ENCODE measurements at regions not wholly inside any gene's neighbourhood (a gene's known extent, or its start where the extent isn't known, plus 50 kb on each side); places are given as distances from the start of the nearest gene placed in this dataset.

GRCh38 chr2:8122520-8122919, 559.3 kb upstream of the ID2 start:
- no peak overlapping the region for H3K4me3 ChIP-seq
- no peaks in the 10 kb centered on the region for H3K9me3 ChIP-seq (replicated peaks; ENCODE audit: control insufficient read depth, insufficient read depth, low read depth, low read length)
- H3K79me2 ChIP-seq (ENCODE audit: control insufficient read depth, insufficient read depth, low read length), result no peaks in the 10 kb centered on the region
- H4K20me1 ChIP-seq (replicated peaks; ENCODE audit: control insufficient read depth, insufficient read depth, low read length), result no peaks in the 10 kb centered on the region
- no peak overlapping the region for H2AFZ ChIP-seq (ENCODE audit: low read depth, low read length)
- H3K36me3 ChIP-seq (ENCODE audit: control insufficient read depth, insufficient read depth, low read length), result no peaks in the 10 kb centered on the region
- in situ Hi-C loops (cut with MboI) (no loop called here), intact Hi-C loops (cut with micrococcal nuclease) (no loop called here)
- no peaks in the 10 kb centered on the region for H3K4me1 ChIP-seq (replicated peaks in 1 of 2; ENCODE audit: control insufficient read depth in 2 of 2, insufficient read depth in 2 of 2, low read length in 2 of 2)
- H3K9ac ChIP-seq (ENCODE audit: insufficient read depth in 1 of 2, low read depth in 2 of 2, low read length in 2 of 2), result no peak overlapping the region
- BruUV-seq (replicated peaks), result no TSS peak
- POLR2A ChIA-PET, result no interaction called here
- ATAC-seq (no peak), FAIRE-seq (no peak), DNase-seq (ENCODE audit: extremely low read depth in 1 of 4, low spot score in 3 of 4) (no peak)
- no peak for TF ChIP-seq HDAC1 (IDR thresholded peaks at IDR 0.05)
- no peak for TF ChIP-seq PPARD (CRISPR knock-in tag; IDR thresholded peaks at IDR 0.05)
- TF ChIP-seq SMARCC2 (IDR thresholded peaks at IDR 0.05; ENCODE audit: low read depth), result no peak
- TF ChIP-seq DDX20 (tag; IDR thresholded peaks at IDR 0.05; ENCODE audit: low read depth), result no peak
- TF ChIP-seq BRD4 (IDR thresholded peaks at IDR 0.05), result no peak
- no peak for TF ChIP-seq ZBTB2 (IDR thresholded peaks at IDR 0.05)
- TF ChIP-seq NR2C2 (CRISPR knock-in tag; IDR thresholded peaks at IDR 0.05), result no peak
- no peak for TF ChIP-seq NR2C2 (tag; IDR thresholded peaks at IDR 0.05)
- no peak for TF ChIP-seq ETV5 (CRISPR knock-in tag; IDR thresholded peaks at IDR 0.05; ENCODE audit: low read depth)
- no peak for TF ChIP-seq JUND (IDR thresholded peaks at IDR 0.05; ENCODE audit: borderline replicate concordance, low read depth, low read length)
- TF ChIP-seq JUND (tag; IDR thresholded peaks at IDR 0.05; ENCODE audit: borderline replicate concordance, low read depth, low read length), result no peak
- TF ChIP-seq NCOA4 (IDR thresholded peaks at IDR 0.05; ENCODE audit: partially characterized antibody), result no peak
- TF ChIP-seq GTF2B (IDR thresholded peaks at IDR 0.05; ENCODE audit: extremely low read depth, insufficient read length), result no peak
- no peak for TF ChIP-seq ERF (CRISPR knock-in tag; IDR thresholded peaks at IDR 0.05)
- no peak for TF ChIP-seq TAF7 (tag; IDR thresholded peaks at IDR 0.05)
- TF ChIP-seq GATAD2A (IDR thresholded peaks at IDR 0.05), result no peak
- H3K27me3 ChIP-seq (ENCODE audit: control insufficient read depth in 2 of 2, insufficient read depth in 2 of 2, low read length in 2 of 2), result peaks cover 2 to 20% of the 10 kb centered on the region in 2 experiments; a peak in 4 of 5 replicates
- peaks cover 3% of the 10 kb centered on the region for H3K9me1 ChIP-seq (ENCODE audit: control insufficient read depth, insufficient read depth, low read length)
- no peak overlapping the region for H3K4me2 ChIP-seq (ENCODE audit: insufficient read depth, low read length)
- CTCF ChIA-PET (ENCODE audit: low intra/inter-chr PET ratio), result no interaction called here
- 0% methylated on average over 7 of the region's 7 CpGs for WGBS (ENCODE audit: insufficient coverage, low coverage, missing lambda C conversion rate)
- no peak overlapping the region for H3K27ac ChIP-seq (ENCODE audit: extremely low read depth, low read depth, low read length)

All from K562 (cell line).